Pancreas (tissue), 10 donors: ENCODE measurements at regions not wholly inside any gene's neighbourhood (a gene's known extent, or its start where the extent isn't known, plus 50 kb on each side); places are given as distances from the start of the nearest gene placed in this dataset.

Experiments
- ATAC-seq, 4 donors: fragments of 200-7000 bp; cut with Tn5 transposase; one replicate each; pipeline versions ENCODE4 v1.8.0 to v1.9.1; 2020; ENCODE audit warnings: mild to moderate bottlenecking in 4 of 4, moderate library complexity in 4 of 4
- DNase-seq, 6 donors: peaks; one replicate each; pipeline ENCODE4 v3.0.0-alpha.2; 2020
- FAIRE-seq: peaks from 2 replicates; lab custom pipeline; 2012; peaks lifted over from hg19 to GRCh38; lab: Jason Lieb, UNC
- H3K27ac ChIP-seq, 4 donors: fragments of 200-600 bp; sonication (generic); 1 replicate in 3 of 4; 2 replicates in 1 of 4; pipeline versions ENCODE4 v1.5.0 to v1.8.0; 2020
- H3K27me3 ChIP-seq, 4 donors: fragments of 200-600 bp; one replicate each; pipeline ENCODE4 v1.8.0; 2021
- H3K36me3 ChIP-seq, 3 donors: fragments of 200-600 bp; sonication (generic) in 1 of 3; one replicate each; pipeline versions ENCODE4 v1.5.0 to v1.8.0; 2020 to 2021
- H3K4me1 ChIP-seq, 3 donors: fragments of 200-600 bp; one replicate each; pipeline ENCODE4 v1.8.0; 2021
- H3K4me3 ChIP-seq, 4 donors: fragments of 200-600 bp; sonication (generic) in 2 of 4; one replicate each; pipeline versions ENCODE4 v1.5.0 to v1.8.0; 2020 to 2021
- H3K9me3 ChIP-seq, 4 donors: fragments of 200-600 bp; one replicate each; pipeline ENCODE4 v1.8.0; 2021
- CTCF ChIP-seq, 4 donors: fragments of 200-600 bp; sonication (generic) in 3 of 4; IDR thresholded peaks; one replicate each; pipeline versions ENCODE4 v1.5.0 to v1.8.0; 2021; ENCODE audit warnings: antibody characterized with exemption in 4 of 4
- WGBS, 2 donors: extraction: QIAGEN DNeasy Blood & Tissue Kit; methylation state at CpG; one replicate each; pipeline ENCODE4 v1.1.7; 2013; 5-methylcytosine and 5-hydroxymethylcytosine counted together
- intact Hi-C, 3 donors: fragments of 100-400 bp; cut with DNase I; formaldehyde crosslinking; loops; one replicate each; pipeline versions ENCODE4 v1.11.1 to v1.14.2; 2022
- donor health status: healthy with polysubstance abuse.
- donor health status: DM: no; HTN: no; CAD: no; lungs with moderate emphysema.
- donor health status: DM: no; HTN: no; CAD: no.
- donor health status: control.
- donor health status: control.
- donor health status: Bipolar disorder and iron deficiency.
- donor health status: DM: yes; HTN: yes; CAD: no.
- donor health status: DM: no; HTN: no; CAD: no.
- donor health status: DM: no; HTN: no; CAD: no.
- donor health status: DM: yes; HTN: yes; CAD: no.

- peaks cover 18 to 24% (median 23%) of the 10 kb centered on the region in 3 donors for H3K4me1 ChIP-seq
- WGBS, 2 donors = 95 to 98% methylated on average over 3 of the region's 3 CpGs
- no peak overlapping the region for H3K4me3 ChIP-seq
- ATAC-seq (no peak), DNase-seq (no peak), FAIRE-seq (no peak)
- H3K9me3 ChIP-seq = no peaks in the 10 kb centered on the region
- H3K27me3 ChIP-seq = no peaks in the 10 kb centered on the region
- no peak overlapping the region for H3K27ac ChIP-seq
- TF ChIP-seq CTCF (IDR thresholded peaks at IDR 0.05) = no peak
- H3K36me3 ChIP-seq = no peaks in the 10 kb centered on the region
- intact Hi-C loops = no loop called here
These were observed 503.0 kb downstream of the SPATA31D1 start for GRCh38 chr9:82491604-82492003.

- no peaks in the 10 kb centered on the region for H3K36me3 ChIP-seq
- FAIRE-seq = no peak
- no peak for TF ChIP-seq CTCF (IDR thresholded peaks at IDR 0.05)
- ATAC-seq = no peak
- intact Hi-C loops = no loop called here
- H3K9me3 ChIP-seq = no peaks in the 10 kb centered on the region
- DNase-seq = no peak
- H3K27ac ChIP-seq = no peak overlapping the region
- no peak overlapping the region for H3K4me3 ChIP-seq
- WGBS, 2 donors = 63 to 66% methylated on average over 4 of the region's 4 CpGs
- H3K27me3 ChIP-seq = no peaks in the 10 kb centered on the region
- H3K4me1 ChIP-seq = peaks cover 18 to 24% (median 23%) of the 10 kb centered on the region in 3 donors
These were observed 503.7 kb downstream of the SPATA31D1 start for GRCh38 chr9:82492274-82492673.

- WGBS, 2 donors = 85 to 90% methylated on average over 16 of the region's 16 CpGs
- no peak for ATAC-seq
- no peaks in the 10 kb centered on the region for H3K9me3 ChIP-seq
- no peak for TF ChIP-seq CTCF (IDR thresholded peaks at IDR 0.05)
- DNase-seq = no peak
- FAIRE-seq = no peak
- intact Hi-C loops = no loop called here
- no peaks in the 10 kb centered on the region for H3K36me3 ChIP-seq
- H3K4me1 ChIP-seq = no peaks in the 10 kb centered on the region
- H3K4me3 ChIP-seq = no peak overlapping the region
- no peaks in the 10 kb centered on the region for H3K27me3 ChIP-seq
- H3K27ac ChIP-seq = no peak overlapping the region
These were observed 507.6 kb downstream of the SPATA31D1 start for GRCh38 chr9:82495884-82496777.

GRCh38 chr9:82498541-82499317 lies 510.2 kb downstream of the SPATA31D1 start:
- Histone ChIP-seq H3K36me3 (no peaks in the 10 kb centered on the region), H3K4me1 (no peaks in the 10 kb centered on the region), H3K9me3 (no peaks in the 10 kb centered on the region), H3K27ac (no peak overlapping the region), H3K4me3 (no peak overlapping the region), H3K27me3 (no peaks in the 10 kb centered on the region)
- DNase-seq (no peak), FAIRE-seq (no peak), ATAC-seq (no peak)
- 72 to 79% methylated on average over 3 of the region's 3 CpGs for WGBS, 2 donors
- intact Hi-C loops = no loop called here
- no peak for TF ChIP-seq CTCF (IDR thresholded peaks at IDR 0.05)
